Subcutaneous abdominal adipose tissue (tissue), 5 donors: ENCODE measurements at regions not wholly inside any gene's neighbourhood (a gene's known extent, or its start where the extent isn't known, plus 50 kb on each side); places are given as distances from the start of the nearest gene placed in this dataset.

Experiments used
- H3K27ac ChIP-seq: one replicate; pipeline ENCODE4 v1.7.0; 2013; ENCODE audit warnings: low read depth, mild to moderate bottlenecking, inconsistent platforms, low read length, moderate library complexity
- H3K27me3 ChIP-seq, 5 donors: one replicate each; pipeline ENCODE4 v1.7.0; 2013; ENCODE audit warnings: low read length in 5 of 5, inconsistent platforms in 1 of 5; ENCODE audit not compliant: control insufficient read depth in 5 of 5, insufficient read depth in 4 of 5
- H3K36me3 ChIP-seq, 5 donors: one replicate each; pipeline ENCODE4 v1.7.0; 2013; ENCODE audit warnings: low read length in 5 of 5; ENCODE audit not compliant: control insufficient read depth in 5 of 5, insufficient read depth in 5 of 5
- H3K4me1 ChIP-seq, 5 donors: one replicate each; pipeline ENCODE4 v1.7.0; 2013; ENCODE audit warnings: low read length in 5 of 5, mild to moderate bottlenecking in 3 of 5, moderate library complexity in 1 of 5; ENCODE audit not compliant: control insufficient read depth in 5 of 5, insufficient read depth in 5 of 5
- H3K4me3 ChIP-seq, 5 donors: one replicate each; pipeline ENCODE4 v1.7.0; 2013; ENCODE audit warnings: low read length in 5 of 5, low read depth in 1 of 5
- H3K9ac ChIP-seq, 5 donors: one replicate each; pipeline ENCODE4 v1.7.0; 2013; ENCODE audit warnings: low read length in 5 of 5, mild to moderate bottlenecking in 4 of 5, moderate library complexity in 3 of 5
- H3K9me3 ChIP-seq, 5 donors: one replicate each; pipeline ENCODE4 v1.7.0; 2013; ENCODE audit warnings: low read length in 5 of 5; ENCODE audit not compliant: control insufficient read depth in 5 of 5
- donor health status: healthy.
- donor health status: healthy.
- donor health status: healthy.
- donor health status: healthy.
- donor health status: healthy.

- H3K9ac ChIP-seq = no peak overlapping the region
Measured at GRCh38 chr5:2581418-2581817, 170.1 kb downstream of the IRX2 start.

DNA sequence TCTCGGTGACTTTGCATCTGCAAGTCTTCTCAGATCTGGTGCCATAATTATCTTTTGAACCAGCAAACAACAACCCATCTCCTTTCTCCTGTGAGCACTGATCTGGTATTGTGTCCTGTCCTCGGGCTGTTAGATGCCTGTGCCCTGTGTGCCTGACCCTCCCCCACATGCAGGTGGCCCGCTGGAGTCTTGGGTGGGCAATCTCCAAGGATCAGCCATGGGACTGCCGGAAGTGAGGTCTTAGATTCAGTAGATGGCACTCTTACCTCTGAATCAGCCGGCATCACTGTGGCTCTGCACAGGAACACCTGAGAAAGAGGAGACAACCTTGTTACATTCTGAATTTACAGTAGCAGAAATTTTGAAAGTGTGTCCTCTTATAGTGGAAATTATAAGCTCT lies 172.4 kb downstream of the IRX2 start:
- Histone ChIP-seq H3K27me3 (peaks cover 0 to 4% (median 0%) of the 10 kb centered on the region in 5 donors), H3K27ac (no peak overlapping the region), H3K9me3 (peaks cover 0 to 5% (median 0%) of the 10 kb centered on the region in 5 donors), H3K4me3 (no peak overlapping the region), H3K36me3 (no peaks in the 10 kb centered on the region), H3K9ac (no peak overlapping the region), H3K4me1 (no peaks in the 10 kb centered on the region)

More at GRCh38 chr5:2581418-2581817, 170.1 kb downstream of the IRX2 start:
- no peak overlapping the region for H3K27ac ChIP-seq
- peaks cover 0 to 6% (median 5%) of the 10 kb centered on the region in 5 donors for H3K9me3 ChIP-seq
- no peaks in the 10 kb centered on the region for H3K4me1 ChIP-seq
- peaks cover 0 to 4% (median 0%) of the 10 kb centered on the region in 5 donors for H3K27me3 ChIP-seq
- no peak overlapping the region for H3K4me3 ChIP-seq
- H3K36me3 ChIP-seq = no peaks in the 10 kb centered on the region

DNA sequence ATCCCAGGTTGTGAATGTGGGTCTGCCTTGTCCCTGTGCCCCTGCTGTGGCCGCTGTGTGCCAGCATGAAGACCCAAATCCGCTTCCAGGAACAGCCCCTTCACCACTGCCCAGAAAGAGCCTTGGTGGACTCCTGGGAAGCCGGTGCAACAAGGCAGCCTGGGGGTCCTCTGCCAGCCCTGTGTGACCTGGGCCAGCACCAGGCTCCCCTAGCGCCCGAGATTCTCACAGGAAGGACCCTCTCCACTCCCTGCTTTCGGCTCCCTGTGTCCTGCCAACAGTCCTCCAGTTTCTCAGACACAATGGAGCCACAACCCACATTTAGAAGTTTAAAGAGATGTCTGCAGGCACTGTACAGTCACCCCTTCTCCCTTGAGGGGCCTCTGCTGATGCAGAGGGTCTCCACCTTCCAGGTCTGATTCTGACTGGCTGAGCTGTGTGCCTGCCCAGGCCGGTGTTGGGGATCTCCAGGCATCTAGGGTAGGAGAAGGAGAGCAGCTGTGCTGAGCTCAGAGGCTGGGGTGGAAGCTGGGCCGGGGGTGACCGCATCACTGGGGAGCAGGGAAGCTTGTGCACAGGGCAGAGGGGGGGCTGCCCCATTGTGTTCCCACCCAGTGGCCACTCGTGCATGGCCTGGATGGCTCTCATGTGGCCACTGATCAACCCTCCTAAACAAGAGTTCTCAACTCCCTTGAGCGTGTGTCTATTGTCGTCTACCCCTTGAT lies 174.0 kb downstream of the IRX2 start:
- Histone ChIP-seq H3K9me3 (peaks cover 0 to under 1% (median 0%) of the 10 kb centered on the region in 5 donors), H3K27ac (no peak overlapping the region)

DNA sequence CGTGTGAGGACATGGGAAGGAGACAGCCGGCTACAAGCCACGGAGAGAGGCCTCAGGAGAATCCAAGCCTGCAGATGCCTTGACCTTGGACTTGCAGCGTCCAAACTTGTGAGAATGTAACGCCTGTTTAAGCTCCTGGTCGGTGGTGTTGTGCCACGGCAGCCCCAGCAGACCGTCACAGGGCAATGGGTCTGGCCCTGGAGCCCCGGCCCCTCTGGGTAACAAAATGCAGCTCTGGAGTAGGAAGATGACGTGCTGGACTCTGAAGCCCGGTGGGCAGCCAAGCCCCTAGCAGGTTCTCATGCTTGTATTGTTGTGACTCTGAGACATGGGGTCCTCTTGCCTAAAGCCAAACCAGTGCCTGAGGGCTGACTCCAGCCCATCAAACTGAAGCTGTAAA lies 174.7 kb downstream of the IRX2 start:
- no peaks in the 10 kb centered on the region for H3K36me3 ChIP-seq
- H3K4me1 ChIP-seq = no peaks in the 10 kb centered on the region
- peaks cover 0 to 4% (median 0%) of the 10 kb centered on the region in 5 donors for H3K27me3 ChIP-seq
- H3K9me3 ChIP-seq = no peaks in the 10 kb centered on the region
- H3K4me3 ChIP-seq = no peak overlapping the region
- H3K9ac ChIP-seq = no peak overlapping the region
- H3K27ac ChIP-seq = no peak overlapping the region

More for the DNA sequence above, 174.0 kb downstream of the IRX2 start:
- no peaks in the 10 kb centered on the region for H3K36me3 ChIP-seq
- H3K27me3 ChIP-seq = peaks cover 0 to 4% (median 0%) of the 10 kb centered on the region in 5 donors
- no peaks in the 10 kb centered on the region for H3K4me1 ChIP-seq
- H3K9ac ChIP-seq = no peak overlapping the region
- no peak overlapping the region for H3K4me3 ChIP-seq

GRCh38 chr5:2575871-2576270 lies 175.6 kb downstream of the IRX2 start:
- Histone ChIP-seq H3K9me3 (no peaks in the 10 kb centered on the region), H3K27ac (no peak overlapping the region), H3K36me3 (no peaks in the 10 kb centered on the region), H3K9ac (no peak overlapping the region), H3K4me1 (no peaks in the 10 kb centered on the region), H3K4me3 (no peak overlapping the region), H3K27me3 (peaks cover 0 to 4% (median 0%) of the 10 kb centered on the region in 5 donors)

DNA sequence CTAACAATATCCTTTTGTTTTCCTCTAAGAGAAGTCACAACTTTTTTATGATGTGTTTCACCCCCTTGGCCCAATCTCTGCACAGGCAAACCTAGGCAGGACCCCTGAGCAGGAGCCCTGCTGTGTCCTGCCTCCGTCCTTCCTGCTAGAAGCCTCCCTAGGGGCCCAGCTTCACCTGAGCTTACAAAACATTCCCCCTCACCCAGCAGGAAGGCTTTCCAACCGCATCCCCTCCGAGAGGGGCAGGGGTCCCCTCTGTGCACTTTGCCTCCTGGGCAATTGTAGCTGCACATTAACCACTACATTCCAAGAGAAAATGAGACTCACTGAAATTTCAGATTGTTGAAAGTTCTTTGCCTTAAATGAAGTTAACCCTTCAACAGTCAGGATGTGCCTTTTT lies 176.2 kb downstream of the IRX2 start:
- Histone ChIP-seq H3K9ac (no peak overlapping the region), H3K4me1 (no peaks in the 10 kb centered on the region), H3K27ac (no peak overlapping the region), H3K36me3 (no peaks in the 10 kb centered on the region), H3K27me3 (peaks cover 0 to 4% (median 0%) of the 10 kb centered on the region in 5 donors), H3K4me3 (no peak overlapping the region), H3K9me3 (no peaks in the 10 kb centered on the region)

GRCh38 chr5:2574155-2574554 lies 177.3 kb downstream of the IRX2 start:
- H3K4me1 ChIP-seq = no peaks in the 10 kb centered on the region
- H3K9ac ChIP-seq = no peak overlapping the region
- H3K36me3 ChIP-seq = no peaks in the 10 kb centered on the region
- no peak overlapping the region for H3K4me3 ChIP-seq
- peaks cover 0 to 8% (median 3%) of the 10 kb centered on the region in 5 donors for H3K27me3 ChIP-seq
- no peak overlapping the region for H3K27ac ChIP-seq
- peaks cover 0 to 3% (median 0%) of the 10 kb centered on the region in 5 donors for H3K9me3 ChIP-seq

DNA sequence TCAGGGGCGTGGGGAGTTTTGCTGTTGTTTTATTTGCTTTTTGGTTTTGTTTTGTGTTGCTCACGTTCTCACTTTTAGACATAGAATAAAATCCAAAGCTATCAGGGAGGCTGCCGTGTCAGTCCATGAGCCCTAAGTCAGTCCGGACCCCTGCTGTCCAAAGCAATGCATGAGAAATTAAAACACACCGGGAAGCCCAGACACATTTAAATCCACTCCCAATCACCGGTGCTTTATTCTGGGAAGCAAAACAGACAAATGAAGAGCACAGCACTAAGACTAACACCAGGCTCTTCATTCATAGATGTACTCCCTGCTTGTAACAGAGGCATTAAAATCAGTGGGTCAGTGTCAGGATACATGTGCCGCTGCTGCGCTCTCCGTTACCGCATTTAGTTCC lies 180.9 kb downstream of the IRX2 start:
- peaks cover 0 to 10% (median 0%) of the 10 kb centered on the region in 5 donors for H3K27me3 ChIP-seq
- no peak overlapping the region for H3K27ac ChIP-seq
- peaks cover 0 to 5% (median 0%) of the 10 kb centered on the region in 5 donors for H3K9me3 ChIP-seq
- no peak overlapping the region for H3K9ac ChIP-seq
- no peaks in the 10 kb centered on the region for H3K4me1 ChIP-seq
- no peaks in the 10 kb centered on the region for H3K36me3 ChIP-seq
- H3K4me3 ChIP-seq = no peak overlapping the region

- H3K9ac ChIP-seq = no peak overlapping the region
- peaks cover 0 to 10% (median 0%) of the 10 kb centered on the region in 5 donors for H3K27me3 ChIP-seq
- H3K27ac ChIP-seq = no peak overlapping the region
- H3K4me3 ChIP-seq = no peak overlapping the region
- H3K4me1 ChIP-seq = no peaks in the 10 kb centered on the region
- peaks cover 0 to 5% (median 0%) of the 10 kb centered on the region in 5 donors for H3K9me3 ChIP-seq
- no peaks in the 10 kb centered on the region for H3K36me3 ChIP-seq
Measured at GRCh38 chr5:2569774-2570542, 181.5 kb downstream of the IRX2 start.

DNA sequence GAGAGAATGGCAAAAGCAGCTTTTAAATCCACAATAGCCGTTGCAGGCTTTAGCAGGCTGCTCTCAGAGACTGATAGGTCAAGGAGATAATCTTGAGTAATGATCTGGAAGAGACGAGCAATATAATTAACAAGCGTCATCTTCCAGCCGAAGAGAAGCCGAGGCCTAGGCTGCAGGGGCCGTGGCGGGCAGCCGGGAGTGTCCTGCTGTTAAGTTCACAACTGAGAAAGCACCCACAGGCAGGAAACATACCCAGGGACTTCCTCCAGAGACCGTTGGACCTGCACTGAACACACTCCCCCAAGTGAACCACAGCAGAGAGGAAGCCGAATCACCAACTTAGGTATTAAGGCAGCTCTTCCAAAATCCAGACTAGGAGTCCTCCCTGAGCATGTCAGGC lies 182.3 kb downstream of the IRX2 start:
- Histone ChIP-seq H3K9ac (no peak overlapping the region), H3K9me3 (peaks cover 0 to 5% (median 0%) of the 10 kb centered on the region in 5 donors), H3K4me3 (no peak overlapping the region), H3K27ac (no peak overlapping the region), H3K36me3 (no peaks in the 10 kb centered on the region), H3K4me1 (no peaks in the 10 kb centered on the region), H3K27me3 (peaks cover 0 to 10% (median 0%) of the 10 kb centered on the region in 5 donors)
